ENCODE measurements at regions not wholly inside any gene's neighbourhood (a gene's known extent, or its start where the extent isn't known, plus 50 kb on each side); places are given as distances from the start of the nearest gene placed in this dataset.

DNA sequence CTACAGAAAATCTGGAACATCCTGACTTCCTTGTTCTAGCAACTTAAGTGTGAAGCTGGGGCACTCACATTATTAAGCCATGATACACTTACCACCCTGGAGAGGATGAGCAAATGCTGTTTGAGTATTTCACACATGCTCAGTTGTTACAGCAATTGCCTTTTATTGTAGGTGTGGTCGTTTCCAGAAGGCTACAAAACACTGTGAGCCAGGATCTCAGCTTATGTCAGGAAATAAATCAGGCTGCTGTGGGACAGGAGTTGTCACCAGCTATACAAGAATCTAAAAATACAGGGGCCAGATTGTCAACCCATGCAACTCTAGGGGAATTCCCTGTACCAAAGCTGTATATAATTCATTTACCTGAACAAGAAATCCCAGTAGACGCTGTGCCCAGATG lies 273.3 kb upstream of the SP4 start:
- Histone ChIP-seq H3K27me3 (no peaks in the 10 kb centered on the region), H3K27ac (no peak overlapping the region), H3K4me3 (no peak overlapping the region), H3K9me3 (no peaks in the 10 kb centered on the region), H3K36me3 (no peaks in the 10 kb centered on the region), H3K4me1 (no peaks in the 10 kb centered on the region)
- intact Hi-C loops (cut with DNase I), result no loop called here
- no peak for TF ChIP-seq POLR2AphosphoS5 (IDR thresholded peaks at IDR 0.05; ENCODE audit: insufficient read depth in 1 of 2, low read depth in 1 of 2)
- no peak for TF ChIP-seq CTCF (IDR thresholded peaks at IDR 0.05)
- TF ChIP-seq POLR2A (IDR thresholded peaks at IDR 0.05), result no peak
- no peak for DNase-seq (ENCODE audit: extremely low spot score in 2 of 2)

DNA sequence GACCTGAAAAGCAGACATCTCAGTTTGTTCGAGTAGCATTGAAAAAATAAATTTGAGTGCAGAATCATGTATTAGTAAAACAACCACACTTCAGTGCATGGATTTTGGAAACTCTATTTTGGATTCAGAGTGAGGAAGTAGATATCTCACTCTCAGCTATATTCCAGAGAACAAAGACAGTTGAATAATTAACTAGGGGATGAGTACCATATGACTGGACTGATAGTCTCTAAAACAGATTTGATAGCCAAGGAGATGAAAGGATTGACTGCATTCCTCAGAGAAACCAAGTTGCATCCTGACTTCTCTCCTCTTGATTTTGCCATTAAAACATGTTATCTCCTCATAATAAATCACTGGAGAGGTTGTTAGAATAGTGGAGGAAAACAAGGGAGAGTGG lies 268.4 kb upstream of the SP4 start:
- Histone ChIP-seq H3K4me1 (no peaks in the 10 kb centered on the region), H3K36me3 (no peaks in the 10 kb centered on the region), H3K9me3 (no peaks in the 10 kb centered on the region), H3K27me3 (no peaks in the 10 kb centered on the region), H3K4me3 (no peak overlapping the region), H3K27ac (no peak overlapping the region)
- intact Hi-C loops (cut with DNase I), result no loop called here
- DNase-seq (ENCODE audit: extremely low spot score in 2 of 2), result no peak
- no peak for TF ChIP-seq POLR2AphosphoS5 (IDR thresholded peaks at IDR 0.05; ENCODE audit: insufficient read depth in 1 of 2, low read depth in 1 of 2)
- no peak for TF ChIP-seq POLR2A (IDR thresholded peaks at IDR 0.05)
- no peak for TF ChIP-seq CTCF (IDR thresholded peaks at IDR 0.05)

DNA sequence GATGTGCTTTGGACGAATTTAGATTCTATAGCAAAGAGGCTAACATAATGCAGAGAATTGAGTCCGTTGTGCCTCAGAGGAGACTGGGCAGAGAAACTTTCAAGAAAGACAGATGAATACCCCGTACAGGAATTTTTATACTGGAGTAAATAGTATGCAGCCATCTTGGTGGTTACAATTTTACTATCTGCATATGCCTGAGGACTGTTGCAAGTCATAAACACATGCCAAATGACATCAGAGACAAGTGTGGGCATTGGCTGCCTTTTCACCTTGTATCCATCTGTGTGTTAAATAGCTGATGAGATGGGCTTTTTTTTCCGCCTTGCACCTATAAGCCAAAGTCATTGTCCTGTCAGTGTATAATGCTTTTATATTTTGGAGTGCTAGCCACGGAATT lies 267.5 kb upstream of the SP4 start:
- no peak for DNase-seq (ENCODE audit: extremely low spot score in 2 of 2)
- intact Hi-C loops (cut with DNase I), result no loop called here
- Histone ChIP-seq H3K9me3 (no peaks in the 10 kb centered on the region), H3K27me3 (no peaks in the 10 kb centered on the region), H3K4me1 (no peaks in the 10 kb centered on the region), H3K4me3 (no peak overlapping the region), H3K36me3 (no peaks in the 10 kb centered on the region), H3K27ac (no peak overlapping the region)
- TF ChIP-seq POLR2A (IDR thresholded peaks at IDR 0.05) (no peak), CTCF (IDR thresholded peaks at IDR 0.05) (no peak), POLR2AphosphoS5 (IDR thresholded peaks at IDR 0.05; ENCODE audit: insufficient read depth in 1 of 2, low read depth in 1 of 2) (no peak)

DNA sequence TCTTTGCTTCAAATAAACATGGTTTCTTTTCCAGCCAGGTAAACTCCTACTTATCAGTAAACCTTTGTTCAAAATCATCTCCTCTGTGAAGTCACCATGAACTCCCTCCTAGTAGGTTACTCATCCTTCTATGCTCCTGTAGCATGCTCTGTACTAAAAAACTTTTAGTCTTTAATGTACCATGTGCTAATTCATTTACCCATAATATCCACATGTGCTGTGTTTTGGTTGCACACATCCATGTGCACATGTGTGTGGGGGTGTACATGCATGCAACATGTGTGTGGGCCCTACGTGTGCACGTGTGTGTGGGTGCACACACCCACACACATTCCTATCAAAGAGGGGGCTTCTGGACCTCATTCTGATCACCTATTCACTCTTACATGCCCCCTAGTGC lies 259.9 kb upstream of the SP4 start:
- Histone ChIP-seq H3K27ac (no peak overlapping the region), H3K36me3 (no peaks in the 10 kb centered on the region), H3K4me3 (no peak overlapping the region), H3K4me1 (no peaks in the 10 kb centered on the region), H3K9me3 (no peaks in the 10 kb centered on the region), H3K27me3 (no peaks in the 10 kb centered on the region)
- TF ChIP-seq CTCF (IDR thresholded peaks at IDR 0.05), result no peak
- TF ChIP-seq POLR2AphosphoS5 (IDR thresholded peaks at IDR 0.05; ENCODE audit: insufficient read depth in 1 of 2, low read depth in 1 of 2), result no peak
- no peak for TF ChIP-seq POLR2A (IDR thresholded peaks at IDR 0.05)
- intact Hi-C loops (cut with DNase I), result no loop called here
- no peak for DNase-seq (ENCODE audit: extremely low spot score in 2 of 2)

GRCh38 chr7:21169667-21170580 lies 258.0 kb upstream of the SP4 start:
- H3K27ac ChIP-seq, result no peak overlapping the region
- no peaks in the 10 kb centered on the region for H3K4me1 ChIP-seq
- intact Hi-C loops (cut with DNase I), result no loop called here
- H3K36me3 ChIP-seq, result no peaks in the 10 kb centered on the region
- H3K4me3 ChIP-seq, result no peak overlapping the region
- no peaks in the 10 kb centered on the region for H3K27me3 ChIP-seq
- no peaks in the 10 kb centered on the region for H3K9me3 ChIP-seq
- no peak for DNase-seq (ENCODE audit: extremely low spot score in 2 of 2)
- no peak for TF ChIP-seq POLR2AphosphoS5 (IDR thresholded peaks at IDR 0.05; ENCODE audit: insufficient read depth in 1 of 2, low read depth in 1 of 2)
- no peak for TF ChIP-seq CTCF (IDR thresholded peaks at IDR 0.05)
- TF ChIP-seq POLR2A (IDR thresholded peaks at IDR 0.05), result no peak
